GM23338 (cell line): ENCODE measurements at regions not wholly inside any gene's neighbourhood (a gene's known extent, or its start where the extent isn't known, plus 50 kb on each side); places are given as distances from the start of the nearest gene placed in this dataset.

Source experiments
- ATAC-seq: fragments of 200-7000 bp; cut with Tn5 transposase; 3 replicates; pipeline ENCODE4 v1.9.1; 2020
- DNase-seq: peaks from one replicate; pipeline ENCODE4 v3.0.0-alpha.2; 2015; ENCODE audit warnings: low spot score
- H2AFZ ChIP-seq: fragments of 200-600 bp; sonication (generic); 2 replicates; pipeline ENCODE4 v1.8.0; 2016; ENCODE audit warnings: antibody characterized with exemption, mild to moderate bottlenecking, moderate library complexity
- H3F3A ChIP-seq: fragments of 200-600 bp; sonication (generic); replicated peaks from 2 replicates; pipeline ENCODE4 v1.8.0; 2017; ENCODE audit warnings: antibody characterized with exemption, mixed run types, low read depth
- H3K27ac ChIP-seq: fragments of 200-600 bp; sonication (generic); 2 replicates; pipeline ENCODE4 v1.6.1; 2016; ENCODE audit warnings: low read depth
- H3K27me3 ChIP-seq: fragments of 200-600 bp; sonication (generic); 2 replicates; pipeline ENCODE4 v1.8.0; 2016; ENCODE audit warnings: mild to moderate bottlenecking, mixed run types, moderate library complexity; ENCODE audit not compliant: insufficient read depth
- H3K36me3 ChIP-seq: fragments of 200-600 bp; sonication (generic); 2 replicates; pipeline ENCODE4 v1.8.0; 2016; ENCODE audit warnings: mild to moderate bottlenecking; ENCODE audit not compliant: insufficient read depth
- H3K4me1 ChIP-seq: fragments of 200-600 bp; sonication (generic); 2 replicates; pipeline ENCODE4 v1.8.0; 2016; ENCODE audit warnings: mild to moderate bottlenecking, moderate library complexity; ENCODE audit not compliant: insufficient read depth
- H3K4me2 ChIP-seq: fragments of 200-600 bp; sonication (generic); 2 replicates; pipeline ENCODE4 v1.7.1; 2017; ENCODE audit warnings: mixed run types
- H3K4me3 ChIP-seq: fragments of 200-600 bp; sonication (generic); 2 replicates; pipeline ENCODE4 v1.6.1; 2016; ENCODE audit warnings: mixed run types
- H3K79me2 ChIP-seq: fragments of 200-600 bp; sonication (generic); replicated peaks from 2 replicates; pipeline ENCODE4 v1.8.0; 2017; ENCODE audit warnings: mild to moderate bottlenecking; ENCODE audit not compliant: insufficient read depth
- H3K9me2 ChIP-seq: fragments of 200-600 bp; sonication (generic); 2 replicates; pipeline ENCODE4 v1.8.0; 2017; ENCODE audit not compliant: insufficient read depth
- H4K20me1 ChIP-seq: fragments of 200-600 bp; sonication (generic); replicated peaks from 2 replicates; pipeline ENCODE4 v1.8.0; 2017; ENCODE audit warnings: mild to moderate bottlenecking; ENCODE audit not compliant: insufficient read depth
- H3K27ac Mint-ChIP-seq: 2 replicates; pipeline ENCODE4 v1.8.0; 2020; ENCODE audit warnings: inconsistent platforms, mild to moderate bottlenecking, moderate library complexity, mixed read lengths
- H3K27me3 Mint-ChIP-seq: 3 replicates; pipeline ENCODE4 v1.8.0; 2022; ENCODE audit warnings: low read depth, mild to moderate bottlenecking, moderate library complexity, mixed read lengths, inconsistent platforms; ENCODE audit not compliant: insufficient read depth, poor library complexity
- H3K36me3 Mint-ChIP-seq: 3 replicates; pipeline ENCODE4 v1.8.0; 2021; ENCODE audit warnings: low read depth, mild to moderate bottlenecking, inconsistent platforms, moderate library complexity, mixed read lengths
- H3K4me1 Mint-ChIP-seq: 3 replicates; pipeline ENCODE4 v1.8.0; 2020; ENCODE audit warnings: mild to moderate bottlenecking, inconsistent platforms, mixed read lengths
- H3K4me3 Mint-ChIP-seq: 3 replicates; pipeline ENCODE4 v1.8.0; 2021; ENCODE audit warnings: moderate library complexity, mild to moderate bottlenecking, inconsistent platforms, mixed read lengths
- H3K9me3 Mint-ChIP-seq: 3 replicates; pipeline ENCODE4 v1.8.0; 2020; ENCODE audit warnings: moderate library complexity, mild to moderate bottlenecking, inconsistent platforms, mixed read lengths
- CREB1 ChIP-seq: fragments of 250-450 bp; sonication (Bioruptor Pico); IDR thresholded peaks from 2 replicates; pipeline ENCODE4 v1.5.0; 2020; ENCODE audit warnings: low read depth, mild to moderate bottlenecking, moderate library complexity
- EZH2 ChIP-seq: fragments of 200-600 bp; sonication (generic); IDR thresholded peaks from one replicate; pipeline ENCODE4 v1.8.0; 2017; ENCODE audit warnings: antibody characterized with exemption, mild to moderate bottlenecking, low read depth; ENCODE audit not compliant: unreplicated experiment
- EZH2phosphoT487 ChIP-seq: fragments of 200-600 bp; sonication (generic); IDR thresholded peaks from one replicate; pipeline ENCODE4 v1.8.1; 2018; ENCODE audit warnings: antibody characterized with exemption; ENCODE audit not compliant: unreplicated experiment
- JUNB ChIP-seq: IDR thresholded peaks from one replicate; pipeline ENCODE4 v1.6.1; 2016; ENCODE audit warnings: antibody characterized with exemption; ENCODE audit not compliant: unreplicated experiment
- NANOG ChIP-seq: IDR thresholded peaks from 2 replicates; pipeline ENCODE4 v1.6.1; 2016; ENCODE audit warnings: antibody characterized with exemption, borderline replicate concordance
- POLR2AphosphoS5 ChIP-seq: IDR thresholded peaks from 2 replicates; pipeline ENCODE4 v1.6.1; 2016; ENCODE audit warnings: antibody characterized with exemption, low read depth
- STAT1 ChIP-seq: IDR thresholded peaks from one replicate; pipeline ENCODE4 v1.6.1; 2016; ENCODE audit warnings: antibody characterized with exemption; ENCODE audit not compliant: unreplicated experiment
- ZNF114 ChIP-seq: fragments of 250-450 bp; sonication (Bioruptor Pico); IDR thresholded peaks from 2 replicates; pipeline ENCODE4 v1.5.0; 2020; ENCODE audit warnings: mild to moderate bottlenecking, moderate library complexity
- ZNF331 ChIP-seq: fragments of 250-450 bp; sonication (Bioruptor Pico); IDR thresholded peaks from 2 replicates; pipeline ENCODE4 v1.5.0; 2020; ENCODE audit warnings: low read depth, mild to moderate bottlenecking, moderate library complexity
- TF ChIP-seq, protein P1 (sequence below): fragments of 250-450 bp; sonication (Bioruptor Pico); IDR thresholded peaks from 2 replicates; pipeline ENCODE4 v1.5.0; 2020; ENCODE audit warnings: mild to moderate bottlenecking, moderate library complexity
- TF ChIP-seq, protein P2 (sequence below): IDR thresholded peaks from 2 replicates; pipeline ENCODE4 v1.6.1; 2016; ENCODE audit warnings: antibody characterized with exemption
- TF ChIP-seq, protein P3 (sequence below), 2 experiments: fragments of 200-600 bp in 1 of 2; sonication (generic) in 1 of 2; conservative IDR thresholded peaks; 2 replicates each; pipeline versions ENCODE4 v1.5.1 to v1.6.1; 2016 to 2017; ENCODE audit warnings: antibody characterized with exemption in 2 of 2, low read depth in 2 of 2, mild to moderate bottlenecking in 2 of 2, moderate library complexity in 1 of 2

DNA sequence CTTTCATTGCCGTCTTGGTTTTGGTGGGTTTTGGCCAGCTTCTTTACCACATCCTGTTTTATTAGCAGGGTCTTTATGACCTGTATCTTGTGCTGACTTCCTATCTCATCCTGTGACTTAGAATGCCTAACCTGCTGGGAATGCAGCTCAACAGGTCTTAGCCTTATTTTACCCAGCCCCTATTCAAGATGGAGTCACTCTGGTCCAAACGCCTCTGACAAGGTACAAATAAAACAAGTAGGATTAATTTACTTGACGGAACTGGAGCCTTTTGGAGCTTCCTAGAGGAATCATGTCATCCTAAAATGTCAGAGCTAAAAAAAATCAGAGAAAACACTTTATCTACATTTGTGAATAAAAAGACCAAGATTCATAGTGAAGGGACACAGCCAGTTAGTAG is 66.2 kb upstream of the ATXN3L start (continued):
- TF ChIP-seq, protein P1, sequence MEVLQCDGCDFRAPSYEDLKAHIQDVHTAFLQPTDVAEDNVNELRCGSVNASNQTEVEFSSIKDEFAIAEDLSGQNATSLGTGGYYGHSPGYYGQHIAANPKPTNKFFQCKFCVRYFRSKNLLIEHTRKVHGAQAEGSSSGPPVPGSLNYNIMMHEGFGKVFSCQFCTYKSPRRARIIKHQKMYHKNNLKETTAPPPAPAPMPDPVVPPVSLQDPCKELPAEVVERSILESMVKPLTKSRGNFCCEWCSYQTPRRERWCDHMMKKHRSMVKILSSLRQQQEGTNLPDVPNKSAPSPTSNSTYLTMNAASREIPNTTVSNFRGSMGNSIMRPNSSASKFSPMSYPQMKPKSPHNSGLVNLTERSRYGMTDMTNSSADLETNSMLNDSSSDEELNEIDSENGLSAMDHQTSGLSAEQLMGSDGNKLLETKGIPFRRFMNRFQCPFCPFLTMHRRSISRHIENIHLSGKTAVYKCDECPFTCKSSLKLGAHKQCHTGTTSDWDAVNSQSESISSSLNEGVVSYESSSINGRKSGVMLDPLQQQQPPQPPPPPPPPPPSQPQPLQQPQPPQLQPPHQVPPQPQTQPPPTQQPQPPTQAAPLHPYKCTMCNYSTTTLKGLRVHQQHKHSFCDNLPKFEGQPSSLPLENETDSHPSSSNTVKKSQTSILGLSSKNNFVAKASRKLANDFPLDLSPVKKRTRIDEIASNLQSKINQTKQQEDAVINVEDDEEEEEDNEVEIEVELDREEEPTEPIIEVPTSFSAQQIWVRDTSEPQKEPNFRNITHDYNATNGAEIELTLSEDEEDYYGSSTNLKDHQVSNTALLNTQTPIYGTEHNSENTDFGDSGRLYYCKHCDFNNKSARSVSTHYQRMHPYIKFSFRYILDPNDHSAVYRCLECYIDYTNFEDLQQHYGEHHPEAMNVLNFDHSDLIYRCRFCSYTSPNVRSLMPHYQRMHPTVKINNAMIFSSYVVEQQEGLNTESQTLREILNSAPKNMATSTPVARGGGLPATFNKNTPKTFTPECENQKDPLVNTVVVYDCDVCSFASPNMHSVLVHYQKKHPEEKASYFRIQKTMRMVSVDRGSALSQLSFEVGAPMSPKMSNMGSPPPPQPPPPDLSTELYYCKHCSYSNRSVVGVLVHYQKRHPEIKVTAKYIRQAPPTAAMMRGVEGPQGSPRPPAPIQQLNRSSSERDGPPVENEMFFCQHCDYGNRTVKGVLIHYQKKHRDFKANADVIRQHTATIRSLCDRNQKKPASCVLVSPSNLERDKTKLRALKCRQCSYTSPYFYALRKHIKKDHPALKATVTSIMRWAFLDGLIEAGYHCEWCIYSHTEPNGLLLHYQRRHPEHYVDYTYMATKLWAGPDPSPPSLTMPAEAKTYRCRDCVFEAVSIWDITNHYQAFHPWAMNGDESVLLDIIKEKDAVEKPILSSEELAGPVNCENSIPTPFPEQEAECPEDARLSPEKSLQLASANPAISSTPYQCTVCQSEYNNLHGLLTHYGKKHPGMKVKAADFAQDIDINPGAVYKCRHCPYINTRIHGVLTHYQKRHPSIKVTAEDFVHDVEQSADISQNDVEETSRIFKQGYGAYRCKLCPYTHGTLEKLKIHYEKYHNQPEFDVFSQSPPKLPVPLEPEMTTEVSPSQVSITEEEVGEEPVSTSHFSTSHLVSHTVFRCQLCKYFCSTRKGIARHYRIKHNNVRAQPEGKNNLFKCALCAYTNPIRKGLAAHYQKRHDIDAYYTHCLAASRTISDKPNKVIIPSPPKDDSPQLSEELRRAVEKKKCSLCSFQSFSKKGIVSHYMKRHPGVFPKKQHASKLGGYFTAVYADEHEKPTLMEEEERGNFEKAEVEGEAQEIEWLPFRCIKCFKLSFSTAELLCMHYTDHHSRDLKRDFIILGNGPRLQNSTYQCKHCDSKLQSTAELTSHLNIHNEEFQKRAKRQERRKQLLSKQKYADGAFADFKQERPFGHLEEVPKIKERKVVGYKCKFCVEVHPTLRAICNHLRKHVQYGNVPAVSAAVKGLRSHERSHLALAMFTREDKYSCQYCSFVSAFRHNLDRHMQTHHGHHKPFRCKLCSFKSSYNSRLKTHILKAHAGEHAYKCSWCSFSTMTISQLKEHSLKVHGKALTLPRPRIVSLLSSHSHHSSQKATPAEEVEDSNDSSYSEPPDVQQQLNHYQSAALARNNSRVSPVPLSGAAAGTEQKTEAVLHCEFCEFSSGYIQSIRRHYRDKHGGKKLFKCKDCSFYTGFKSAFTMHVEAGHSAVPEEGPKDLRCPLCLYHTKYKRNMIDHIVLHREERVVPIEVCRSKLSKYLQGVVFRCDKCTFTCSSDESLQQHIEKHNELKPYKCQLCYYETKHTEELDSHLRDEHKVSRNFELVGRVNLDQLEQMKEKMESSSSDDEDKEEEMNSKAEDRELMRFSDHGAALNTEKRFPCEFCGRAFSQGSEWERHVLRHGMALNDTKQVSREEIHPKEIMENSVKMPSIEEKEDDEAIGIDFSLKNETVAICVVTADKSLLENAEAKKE (CRISPR knock-in tag) = no peak
- TF ChIP-seq CREB1 (CRISPR knock-in tag) (no peak), POLR2AphosphoS5 (no peak), ZNF114 (CRISPR knock-in tag) (no peak), ZNF331 (CRISPR knock-in tag) (no peak), EZH2phosphoT487 (no peak), JUNB (no peak), STAT1 (no peak)
- TF ChIP-seq, protein P2, sequence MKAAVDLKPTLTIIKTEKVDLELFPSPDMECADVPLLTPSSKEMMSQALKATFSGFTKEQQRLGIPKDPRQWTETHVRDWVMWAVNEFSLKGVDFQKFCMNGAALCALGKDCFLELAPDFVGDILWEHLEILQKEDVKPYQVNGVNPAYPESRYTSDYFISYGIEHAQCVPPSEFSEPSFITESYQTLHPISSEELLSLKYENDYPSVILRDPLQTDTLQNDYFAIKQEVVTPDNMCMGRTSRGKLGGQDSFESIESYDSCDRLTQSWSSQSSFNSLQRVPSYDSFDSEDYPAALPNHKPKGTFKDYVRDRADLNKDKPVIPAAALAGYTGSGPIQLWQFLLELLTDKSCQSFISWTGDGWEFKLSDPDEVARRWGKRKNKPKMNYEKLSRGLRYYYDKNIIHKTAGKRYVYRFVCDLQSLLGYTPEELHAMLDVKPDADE = no peak

DNA sequence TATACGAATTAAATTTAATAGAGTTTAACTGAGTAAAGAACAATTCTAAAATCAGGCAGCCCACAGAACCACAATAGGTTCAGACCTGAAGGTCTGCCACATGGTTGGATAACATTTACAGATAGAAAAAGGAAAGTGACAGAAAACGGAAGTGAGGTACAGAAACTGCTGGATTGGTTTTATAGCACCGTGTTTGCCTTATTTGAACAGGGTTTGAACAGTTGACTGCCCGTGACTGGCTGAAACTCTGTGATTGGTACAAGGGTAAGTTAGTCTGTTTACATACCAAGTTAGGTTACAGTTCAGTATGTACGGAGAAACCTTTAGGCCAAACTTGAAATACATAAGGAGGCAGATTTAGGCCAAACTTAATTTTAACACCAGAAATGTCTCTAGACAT is 64.1 kb upstream of the ATXN3L start:
- H3K27ac Mint-ChIP-seq = no peak overlapping the region
- H3K79me2 ChIP-seq = no peaks in the 10 kb centered on the region
- H3K9me3 Mint-ChIP-seq = no peaks in the 10 kb centered on the region
- H3K4me2 ChIP-seq = no peak overlapping the region
- H3K27ac ChIP-seq = no peak overlapping the region
- peaks cover 16% of the 10 kb centered on the region; the same call in 2 of the 3 replicates for H3K4me1 Mint-ChIP-seq
- H3K4me3 ChIP-seq = no peak overlapping the region
- H3F3A ChIP-seq = no peaks in the 10 kb centered on the region
- H3K4me3 Mint-ChIP-seq = no peak overlapping the region
- no peaks in the 10 kb centered on the region for H3K36me3 ChIP-seq
- ATAC-seq (no peak), DNase-seq (no peak)
- H4K20me1 ChIP-seq = no peaks in the 10 kb centered on the region
- H3K27me3 ChIP-seq = no peaks in the 10 kb centered on the region
- no peaks in the 10 kb centered on the region for H3K9me2 ChIP-seq
- no peaks in the 10 kb centered on the region for H3K4me1 ChIP-seq
- H2AFZ ChIP-seq = no peak overlapping the region; the same call in 1 of the 2 replicates
- H3K36me3 Mint-ChIP-seq = no peaks in the 10 kb centered on the region
- peaks cover 2% of the 10 kb centered on the region for H3K27me3 Mint-ChIP-seq
- TF ChIP-seq, protein P3, sequence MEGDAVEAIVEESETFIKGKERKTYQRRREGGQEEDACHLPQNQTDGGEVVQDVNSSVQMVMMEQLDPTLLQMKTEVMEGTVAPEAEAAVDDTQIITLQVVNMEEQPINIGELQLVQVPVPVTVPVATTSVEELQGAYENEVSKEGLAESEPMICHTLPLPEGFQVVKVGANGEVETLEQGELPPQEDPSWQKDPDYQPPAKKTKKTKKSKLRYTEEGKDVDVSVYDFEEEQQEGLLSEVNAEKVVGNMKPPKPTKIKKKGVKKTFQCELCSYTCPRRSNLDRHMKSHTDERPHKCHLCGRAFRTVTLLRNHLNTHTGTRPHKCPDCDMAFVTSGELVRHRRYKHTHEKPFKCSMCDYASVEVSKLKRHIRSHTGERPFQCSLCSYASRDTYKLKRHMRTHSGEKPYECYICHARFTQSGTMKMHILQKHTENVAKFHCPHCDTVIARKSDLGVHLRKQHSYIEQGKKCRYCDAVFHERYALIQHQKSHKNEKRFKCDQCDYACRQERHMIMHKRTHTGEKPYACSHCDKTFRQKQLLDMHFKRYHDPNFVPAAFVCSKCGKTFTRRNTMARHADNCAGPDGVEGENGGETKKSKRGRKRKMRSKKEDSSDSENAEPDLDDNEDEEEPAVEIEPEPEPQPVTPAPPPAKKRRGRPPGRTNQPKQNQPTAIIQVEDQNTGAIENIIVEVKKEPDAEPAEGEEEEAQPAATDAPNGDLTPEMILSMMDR (conservative IDR thresholded peaks at IDR 0.05; ENCODE audit: low read depth in 2 of 2) = no peak
- no peak for TF ChIP-seq NANOG
- TF ChIP-seq ZNF114 (CRISPR knock-in tag) = no peak
- no peak for TF ChIP-seq JUNB
- TF ChIP-seq STAT1 = no peak
- TF ChIP-seq EZH2 = no peak
- TF ChIP-seq, protein P2 = no peak
- no peak for TF ChIP-seq CREB1 (CRISPR knock-in tag)
- TF ChIP-seq ZNF331 (CRISPR knock-in tag) = no peak
- TF ChIP-seq POLR2AphosphoS5 = no peak
